K562 (cell line): ENCODE measurements at regions not wholly inside any gene's neighbourhood (a gene's known extent, or its start where the extent isn't known, plus 50 kb on each side); places are given as distances from the start of the nearest gene placed in this dataset.

Source experiments
- ATAC-seq: fragments of 200-7000 bp; cut with Tn5 transposase; 3 replicates; pipeline ENCODE4 v1.9.1; 2020; ENCODE audit warnings: moderate library complexity
- BruUV-seq: library from RNA; stranded (reverse); fragments of 400-500 nt; replicated peaks from 2 replicates; lab custom pipeline; 2021; lab: Mats Ljungman, UMichigan
- CTCF ChIA-PET: fragments of 300-600 bp; formaldehyde crosslinking; extraction: SDS; loops from one replicate; lab custom pipeline; 2021; ENCODE audit warnings: low intra/inter-chr PET ratio; lab: Yijun Ruan, JAX
- POLR2A ChIA-PET: fragments of 300-600, 350-650 bp; sonication (Branson Sonifier 250); formaldehyde crosslinking; extraction: SDS; loops from one replicate; lab custom pipeline; 2021; ENCODE audit warnings: antibody characterized with exemption, inconsistent platforms; lab: Yijun Ruan, JAX
- DNase-seq, 4 experiments: peaks; one replicate each; pipeline versions ENCODE4 v3.0.0 to v3.0.0-alpha.2; 2011 to 2018; ENCODE audit warnings: low spot score in 3 of 4, mixed read lengths in 3 of 4; ENCODE audit errors: extremely low read depth in 1 of 4
- FAIRE-seq: peaks from 2 replicates; lab custom pipeline; 2011; peaks lifted over from hg19 to GRCh38; lab: Jason Lieb, UNC
- H2AFZ ChIP-seq: 2 replicates; pipeline ENCODE4 v1.6.0; 2011; ENCODE audit warnings: low read depth, low read length, control low read depth, inconsistent platforms
- H3K27ac ChIP-seq: fragments of 200-600 bp; 3 replicates; pipeline ENCODE4 v1.8.0; 2011; ENCODE audit warnings: low read depth, mild to moderate bottlenecking, control low read depth, inconsistent platforms, low read length, moderate library complexity, mixed read lengths; ENCODE audit errors: extremely low read depth
- H3K27me3 ChIP-seq, 2 experiments: fragments of 300-600 bp in 1 of 2; 2 replicates in 1 of 2; 3 replicates in 1 of 2; pipeline versions ENCODE4 v1.6.0 to v1.8.0; 2011; ENCODE audit warnings: inconsistent platforms in 2 of 2, low read length in 2 of 2, mild to moderate bottlenecking in 1 of 2, mixed read lengths in 1 of 2, moderate library complexity in 1 of 2; ENCODE audit not compliant: control insufficient read depth in 2 of 2, insufficient read depth in 2 of 2
- H3K36me3 ChIP-seq: fragments of 300-600 bp; 3 replicates; pipeline ENCODE4 v1.8.0; 2011; ENCODE audit warnings: mild to moderate bottlenecking, low read length, inconsistent platforms; ENCODE audit not compliant: control insufficient read depth, insufficient read depth
- H3K4me1 ChIP-seq, 2 experiments: fragments of 200-600 bp in 1 of 2; replicated peaks in 1 of 2; 2 replicates in 1 of 2; 3 replicates in 1 of 2; pipeline versions ENCODE4 v1.5.1 to v1.8.0; 2011; ENCODE audit warnings: inconsistent platforms in 2 of 2, low read length in 2 of 2, mild to moderate bottlenecking in 1 of 2, mixed read lengths in 1 of 2, moderate library complexity in 1 of 2; ENCODE audit not compliant: control insufficient read depth in 2 of 2, insufficient read depth in 2 of 2
- H3K4me2 ChIP-seq: 2 replicates; pipeline ENCODE4 v1.6.1; 2011; ENCODE audit warnings: low read length, control low read depth, inconsistent platforms, mixed read lengths; ENCODE audit not compliant: insufficient read depth
- H3K4me3 ChIP-seq: fragments of 200-600 bp; sonication (generic), shearing (Covaris generic); 2 replicates; pipeline ENCODE4 v1.5.1; 2016; ENCODE audit warnings: control low read depth, inconsistent platforms
- H3K79me2 ChIP-seq: fragments of 200-600 bp; 3 replicates; pipeline ENCODE4 v1.8.0; 2011; ENCODE audit warnings: low read length, inconsistent platforms; ENCODE audit not compliant: control insufficient read depth, insufficient read depth
- H3K9ac ChIP-seq, 2 experiments: 2 replicates each; pipeline versions ENCODE4 v1.6.0 to v1.6.1; 2011; ENCODE audit warnings: low read depth in 2 of 2, low read length in 2 of 2, control low read depth in 1 of 2, inconsistent platforms in 1 of 2, mild to moderate bottlenecking in 1 of 2, mixed read lengths in 1 of 2; ENCODE audit not compliant: insufficient read depth in 1 of 2
- H3K9me1 ChIP-seq: one replicate; pipeline ENCODE4 v1.6.0; 2011; ENCODE audit warnings: inconsistent platforms, mild to moderate bottlenecking, low read length, moderate library complexity; ENCODE audit not compliant: control insufficient read depth, insufficient read depth
- H3K9me3 ChIP-seq: replicated peaks from 2 replicates; pipeline ENCODE4 v1.5.1; 2011; ENCODE audit warnings: low read depth, low read length, inconsistent platforms; ENCODE audit not compliant: control insufficient read depth, insufficient read depth
- H4K20me1 ChIP-seq: replicated peaks from 2 replicates; pipeline ENCODE4 v1.6.1; 2011; ENCODE audit warnings: low read length, inconsistent platforms, mixed read lengths; ENCODE audit not compliant: control insufficient read depth, insufficient read depth
- ASH1L ChIP-seq: fragments of 450-650 bp; IDR thresholded peaks from 2 replicates; pipeline ENCODE4 v1.6.1; 2018; ENCODE audit warnings: borderline replicate concordance, mild to moderate bottlenecking, low read depth; ENCODE audit not compliant: partially characterized antibody
- BDP1 ChIP-seq: IDR thresholded peaks from 3 replicates; pipeline ENCODE4 v1.6.1; 2011; ENCODE audit not compliant: insufficient read length, insufficient read depth
- BHLHE40 ChIP-seq: IDR thresholded peaks from 2 replicates; pipeline ENCODE4 v1.6.1; 2011; ENCODE audit warnings: low read length, improper control_type of control experiment
- CCAR2 ChIP-seq: fragments of 200-400 bp; formaldehyde crosslinking; IDR thresholded peaks from 2 replicates; pipeline ENCODE4 v1.6.1; 2017; ENCODE audit warnings: mild to moderate bottlenecking, low read depth, low read length
- GABPB1 ChIP-seq: sonication (generic); formaldehyde crosslinking; IDR thresholded peaks from 2 replicates; pipeline ENCODE4 v1.8.0; 2022; ENCODE audit warnings: mild to moderate bottlenecking, missing genetic modification reagents
- RBM34 ChIP-seq: fragments of 200-400 bp; formaldehyde crosslinking; IDR thresholded peaks from 2 replicates; pipeline ENCODE4 v1.6.1; 2018; ENCODE audit warnings: low read length, borderline replicate concordance; ENCODE audit not compliant: insufficient read depth
- SRSF1 ChIP-seq: fragments of 200-400 bp; formaldehyde crosslinking; IDR thresholded peaks from 2 replicates; pipeline ENCODE4 v1.6.1; 2017; ENCODE audit warnings: mild to moderate bottlenecking, low read depth, low read length, moderate library complexity
- ZFPM2 ChIP-seq: fragments of 250-450 bp; sonication (Bioruptor Pico); IDR thresholded peaks from 2 replicates; pipeline ENCODE4 v1.5.1; 2022; ENCODE audit warnings: mild to moderate bottlenecking
- ZNF3 ChIP-seq: fragments of 250-450 bp; sonication (Bioruptor Pico); IDR thresholded peaks from 2 replicates; pipeline ENCODE4 v1.5.0; 2021; ENCODE audit warnings: mild to moderate bottlenecking, moderate library complexity
- ZNF507 ChIP-seq: conservative IDR thresholded peaks from 2 replicates; pipeline ENCODE4 v1.6.1; 2017; ENCODE audit warnings: missing genetic modification characterization, missing compliant biosample characterization
- WGBS: fragments of 100-300 bp; shearing (Covaris generic); methylation state at CpG from one replicate; pipeline ENCODE4 v1.1.6; 2016; ENCODE audit warnings: low coverage, mixed read lengths; ENCODE audit not compliant: insufficient coverage; ENCODE audit errors: missing lambda C conversion rate; 5-methylcytosine and 5-hydroxymethylcytosine counted together
- in situ Hi-C: fragments of 300-500 bp; cut with MboI; formaldehyde crosslinking; loops from 4 replicates; pipeline ENCODE4 v1.15.0; 2018; ENCODE audit warnings: inconsistent platforms, mixed read lengths
- intact Hi-C: fragments of 100-400 bp; cut with micrococcal nuclease; formaldehyde crosslinking; loops from 2 replicates; pipeline ENCODE4 v1.14.2; 2022
- TF ChIP-seq, protein P1 (sequence below): sonication (generic); formaldehyde crosslinking; IDR thresholded peaks from 2 replicates; pipeline ENCODE4 v1.8.1; 2023; ENCODE audit warnings: mild to moderate bottlenecking, missing genetic modification reagents
- TF ChIP-seq, protein P2 (sequence below): fragments of 250-450 bp; sonication (Bioruptor Pico); IDR thresholded peaks from 2 replicates; pipeline ENCODE4 v1.8.0; 2022; ENCODE audit warnings: inconsistent platforms
- TF ChIP-seq, protein P3 (sequence below): fragments of 450-650 bp; IDR thresholded peaks from 2 replicates; pipeline ENCODE4 v1.6.1; 2016; ENCODE audit warnings: borderline replicate concordance

DNA sequence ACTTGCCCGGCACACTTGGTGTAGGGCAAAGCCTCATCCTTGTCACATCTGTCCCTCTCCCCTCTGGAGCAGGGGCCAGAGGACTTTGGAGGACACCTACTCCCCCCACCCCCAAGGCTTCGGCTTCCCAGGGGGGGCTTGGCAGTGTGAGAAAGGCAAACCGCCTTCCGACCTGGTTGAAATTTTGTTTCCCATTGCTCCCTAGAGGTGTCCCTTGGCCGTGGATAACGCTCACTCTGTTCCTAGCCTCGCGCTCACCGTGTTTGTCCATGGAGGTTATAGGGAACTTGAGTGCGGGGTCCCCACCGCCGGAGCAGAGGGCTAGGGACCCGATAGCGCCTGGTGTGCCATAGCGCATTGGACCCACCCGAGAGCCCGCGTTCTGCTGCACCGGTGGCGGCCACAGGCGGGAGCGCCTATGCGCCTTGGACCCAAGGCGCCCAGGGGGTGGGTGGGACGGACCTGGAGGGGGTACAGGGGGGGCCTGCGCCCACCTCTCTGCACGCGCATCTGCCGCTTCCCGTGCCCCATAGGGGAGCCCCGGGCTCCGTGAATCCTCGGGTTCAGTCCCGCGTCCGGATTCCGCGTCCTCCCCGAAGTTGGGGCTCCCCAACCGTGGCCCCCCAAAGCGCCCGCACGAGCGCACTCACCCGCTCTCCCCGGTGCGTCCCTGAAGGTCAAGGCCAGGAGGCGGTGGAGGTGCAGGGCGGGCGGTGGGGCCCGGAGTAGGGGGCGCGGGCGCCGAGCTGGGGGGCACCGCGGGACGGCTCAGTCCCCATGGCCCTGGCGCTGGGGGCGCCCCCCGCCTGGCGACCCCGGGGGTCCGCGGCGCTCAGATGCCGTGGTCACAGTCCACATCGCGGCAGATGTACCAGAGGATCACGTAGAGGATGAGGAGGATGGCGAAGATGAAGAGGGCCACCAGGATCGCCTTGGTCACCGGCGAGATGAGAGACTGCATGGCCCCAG, 82.7 kb upstream of the DHRSX start:
- Histone ChIP-seq H3K4me3 (no peak overlapping the region), H2AFZ (no peak overlapping the region), H3K4me2 (no peak overlapping the region), H3K79me2 (no peaks in the 10 kb centered on the region), H3K9ac (no peak overlapping the region), H4K20me1 (0 out of 2 replicates have a peak, but pooled peaks cover 9% of the 10 kb centered on the region), H3K36me3 (no peaks in the 10 kb centered on the region), H3K9me1 (no peaks in the 10 kb centered on the region), H3K9me3 (no peaks in the 10 kb centered on the region), H3K27ac (no peak overlapping the region), H3K4me1 (no peaks in the 10 kb centered on the region), H3K27me3 (peaks cover 2 to 35% of the 10 kb centered on the region in 2 experiments; a peak in 4 of 5 replicates)
- in situ Hi-C loops = loop anchor here (25.0 kb wide), 1 partner anchor 696 kb away; no protein-coding TSS in a partner anchor
- CTCF ChIA-PET = no interaction called here
- no peak for TF ChIP-seq RBM34
- no peak for TF ChIP-seq BDP1
- TF ChIP-seq BHLHE40 = no peak
- no peak for TF ChIP-seq SRSF1
- TF ChIP-seq ZFPM2 = no peak
- no peak for TF ChIP-seq CCAR2
- no peak for TF ChIP-seq ZNF507 (tag)
- TF ChIP-seq ASH1L = no peak
- no peak for TF ChIP-seq GABPB1 (CRISPR knock-in tag)
- TF ChIP-seq, protein P1, sequence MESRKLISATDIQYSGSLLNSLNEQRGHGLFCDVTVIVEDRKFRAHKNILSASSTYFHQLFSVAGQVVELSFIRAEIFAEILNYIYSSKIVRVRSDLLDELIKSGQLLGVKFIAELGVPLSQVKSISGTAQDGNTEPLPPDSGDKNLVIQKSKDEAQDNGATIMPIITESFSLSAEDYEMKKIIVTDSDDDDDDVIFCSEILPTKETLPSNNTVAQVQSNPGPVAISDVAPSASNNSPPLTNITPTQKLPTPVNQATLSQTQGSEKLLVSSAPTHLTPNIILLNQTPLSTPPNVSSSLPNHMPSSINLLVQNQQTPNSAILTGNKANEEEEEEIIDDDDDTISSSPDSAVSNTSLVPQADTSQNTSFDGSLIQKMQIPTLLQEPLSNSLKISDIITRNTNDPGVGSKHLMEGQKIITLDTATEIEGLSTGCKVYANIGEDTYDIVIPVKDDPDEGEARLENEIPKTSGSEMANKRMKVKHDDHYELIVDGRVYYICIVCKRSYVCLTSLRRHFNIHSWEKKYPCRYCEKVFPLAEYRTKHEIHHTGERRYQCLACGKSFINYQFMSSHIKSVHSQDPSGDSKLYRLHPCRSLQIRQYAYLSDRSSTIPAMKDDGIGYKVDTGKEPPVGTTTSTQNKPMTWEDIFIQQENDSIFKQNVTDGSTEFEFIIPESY (CRISPR knock-in tag) = no peak
- TF ChIP-seq, protein P2, sequence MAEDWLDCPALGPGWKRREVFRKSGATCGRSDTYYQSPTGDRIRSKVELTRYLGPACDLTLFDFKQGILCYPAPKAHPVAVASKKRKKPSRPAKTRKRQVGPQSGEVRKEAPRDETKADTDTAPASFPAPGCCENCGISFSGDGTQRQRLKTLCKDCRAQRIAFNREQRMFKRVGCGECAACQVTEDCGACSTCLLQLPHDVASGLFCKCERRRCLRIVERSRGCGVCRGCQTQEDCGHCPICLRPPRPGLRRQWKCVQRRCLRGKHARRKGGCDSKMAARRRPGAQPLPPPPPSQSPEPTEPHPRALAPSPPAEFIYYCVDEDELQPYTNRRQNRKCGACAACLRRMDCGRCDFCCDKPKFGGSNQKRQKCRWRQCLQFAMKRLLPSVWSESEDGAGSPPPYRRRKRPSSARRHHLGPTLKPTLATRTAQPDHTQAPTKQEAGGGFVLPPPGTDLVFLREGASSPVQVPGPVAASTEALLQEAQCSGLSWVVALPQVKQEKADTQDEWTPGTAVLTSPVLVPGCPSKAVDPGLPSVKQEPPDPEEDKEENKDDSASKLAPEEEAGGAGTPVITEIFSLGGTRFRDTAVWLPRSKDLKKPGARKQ (CRISPR knock-in tag) = no peak
- TF ChIP-seq ZNF3 (CRISPR knock-in tag) = no peak
- TF ChIP-seq, protein P3, sequence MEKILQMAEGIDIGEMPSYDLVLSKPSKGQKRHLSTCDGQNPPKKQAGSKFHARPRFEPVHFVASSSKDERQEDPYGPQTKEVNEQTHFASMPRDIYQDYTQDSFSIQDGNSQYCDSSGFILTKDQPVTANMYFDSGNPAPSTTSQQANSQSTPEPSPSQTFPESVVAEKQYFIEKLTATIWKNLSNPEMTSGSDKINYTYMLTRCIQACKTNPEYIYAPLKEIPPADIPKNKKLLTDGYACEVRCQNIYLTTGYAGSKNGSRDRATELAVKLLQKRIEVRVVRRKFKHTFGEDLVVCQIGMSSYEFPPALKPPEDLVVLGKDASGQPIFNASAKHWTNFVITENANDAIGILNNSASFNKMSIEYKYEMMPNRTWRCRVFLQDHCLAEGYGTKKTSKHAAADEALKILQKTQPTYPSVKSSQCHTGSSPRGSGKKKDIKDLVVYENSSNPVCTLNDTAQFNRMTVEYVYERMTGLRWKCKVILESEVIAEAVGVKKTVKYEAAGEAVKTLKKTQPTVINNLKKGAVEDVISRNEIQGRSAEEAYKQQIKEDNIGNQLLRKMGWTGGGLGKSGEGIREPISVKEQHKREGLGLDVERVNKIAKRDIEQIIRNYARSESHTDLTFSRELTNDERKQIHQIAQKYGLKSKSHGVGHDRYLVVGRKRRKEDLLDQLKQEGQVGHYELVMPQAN = no peak
- DNase-seq = no peak
- 24% methylated on average over 26 of the region's 74 CpGs for WGBS
- FAIRE-seq = no peak
- BruUV-seq = no TSS peak
- intact Hi-C loops = no loop called here
- POLR2A ChIA-PET = no interaction called here
- no peak for ATAC-seq
